ENCODE measurements at regions not wholly inside any gene's neighbourhood (a gene's known extent, or its start where the extent isn't known, plus 50 kb on each side); places are given as distances from the start of the nearest gene placed in this dataset.

GRCh38 chr14:71410578-71411284 is 503.5 kb downstream of the PCNX1 start:
- H3K27ac ChIP-seq: no peak overlapping the region
- no peak for DNase-seq (ENCODE audit: low spot score)
- CTCF ChIA-PET: interaction anchor here (0.6 kb wide), 2 partner anchors 88 to 202 kb away, joined by 4 to 5 read pairs; no protein-coding TSS in a partner anchor
- TF ChIP-seq, protein P1, sequence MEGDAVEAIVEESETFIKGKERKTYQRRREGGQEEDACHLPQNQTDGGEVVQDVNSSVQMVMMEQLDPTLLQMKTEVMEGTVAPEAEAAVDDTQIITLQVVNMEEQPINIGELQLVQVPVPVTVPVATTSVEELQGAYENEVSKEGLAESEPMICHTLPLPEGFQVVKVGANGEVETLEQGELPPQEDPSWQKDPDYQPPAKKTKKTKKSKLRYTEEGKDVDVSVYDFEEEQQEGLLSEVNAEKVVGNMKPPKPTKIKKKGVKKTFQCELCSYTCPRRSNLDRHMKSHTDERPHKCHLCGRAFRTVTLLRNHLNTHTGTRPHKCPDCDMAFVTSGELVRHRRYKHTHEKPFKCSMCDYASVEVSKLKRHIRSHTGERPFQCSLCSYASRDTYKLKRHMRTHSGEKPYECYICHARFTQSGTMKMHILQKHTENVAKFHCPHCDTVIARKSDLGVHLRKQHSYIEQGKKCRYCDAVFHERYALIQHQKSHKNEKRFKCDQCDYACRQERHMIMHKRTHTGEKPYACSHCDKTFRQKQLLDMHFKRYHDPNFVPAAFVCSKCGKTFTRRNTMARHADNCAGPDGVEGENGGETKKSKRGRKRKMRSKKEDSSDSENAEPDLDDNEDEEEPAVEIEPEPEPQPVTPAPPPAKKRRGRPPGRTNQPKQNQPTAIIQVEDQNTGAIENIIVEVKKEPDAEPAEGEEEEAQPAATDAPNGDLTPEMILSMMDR (conservative IDR thresholded peaks at IDR 0.05; ENCODE audit: low read depth): no peak
- POLR2A ChIA-PET (ENCODE audit: low non-redundant PET): no interaction called here

GRCh38 chr14:71411285-71411595 is 504.0 kb downstream of the PCNX1 start:
- TF ChIP-seq, protein P1 (conservative IDR thresholded peaks at IDR 0.05; ENCODE audit: low read depth): no peak
- DNase-seq (ENCODE audit: low spot score): no peak
- H3K27ac ChIP-seq: peak overlapping the region; percentile 40
- ChIA-PET POLR2A (ENCODE audit: low non-redundant PET) (no interaction called here), CTCF (no interaction called here)

- ChIA-PET POLR2A (ENCODE audit: low non-redundant PET) (no interaction called here), CTCF (no interaction called here)
- H3K27ac ChIP-seq: peak overlapping the region; percentile 40
These were observed 504.5 kb downstream of the PCNX1 start for GRCh38 chr14:71411738-71412137.

DNA sequence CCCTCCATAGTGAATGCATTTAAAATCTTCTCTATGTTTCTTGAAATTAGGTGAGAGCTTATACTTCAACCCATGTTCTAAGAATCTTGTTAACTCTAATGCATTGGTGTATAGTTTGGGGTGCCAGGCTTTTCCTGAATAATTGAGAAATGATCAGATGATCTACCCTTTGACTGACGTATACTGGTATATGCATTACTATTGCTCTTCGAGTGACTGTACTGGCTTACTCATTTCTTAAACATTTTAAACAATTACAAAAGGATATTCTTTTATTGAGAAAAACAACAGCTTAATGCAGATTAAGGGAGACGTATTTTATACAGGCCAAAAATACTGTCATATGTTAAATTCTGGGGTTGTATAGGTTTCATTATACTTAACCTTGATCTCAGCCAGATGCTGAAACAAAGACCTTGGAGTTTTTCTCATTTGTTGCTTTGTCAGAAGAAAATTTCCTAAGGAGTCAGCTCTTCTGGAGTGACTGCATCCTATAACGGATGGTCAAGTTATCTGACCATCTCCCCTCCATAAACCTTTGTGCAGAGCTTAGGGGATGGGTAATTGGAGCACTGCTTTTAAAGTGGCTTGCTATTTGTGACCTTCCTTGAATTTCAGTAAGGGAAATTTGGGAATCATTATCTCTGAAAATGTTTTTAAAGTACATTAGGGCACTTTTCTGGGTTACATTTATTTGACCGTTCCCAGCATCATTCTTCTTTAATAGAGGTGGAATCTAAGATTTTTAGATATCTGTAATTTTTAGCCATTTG is 507.6 kb downstream of the PCNX1 start:
- TF ChIP-seq, protein P1 (conservative IDR thresholded peaks at IDR 0.05; ENCODE audit: low read depth): no peak
- POLR2A ChIA-PET (ENCODE audit: low non-redundant PET): no interaction called here
- CTCF ChIA-PET: interaction anchor here (0.7 kb wide), 1 partner anchor 316 kb away, joined by 3 read pairs; no protein-coding TSS in a partner anchor
- H3K27ac ChIP-seq: no peak overlapping the region
- DNase-seq (ENCODE audit: low spot score): peak; percentile 24

More at GRCh38 chr14:71411738-71412137, 504.5 kb downstream of the PCNX1 start:
- TF ChIP-seq, protein P1 (conservative IDR thresholded peaks at IDR 0.05; ENCODE audit: low read depth): no peak
- DNase-seq (ENCODE audit: low spot score): no peak

GRCh38 chr14:71415404-71415690 is 508.1 kb downstream of the PCNX1 start:
- ChIA-PET POLR2A (ENCODE audit: low non-redundant PET) (no interaction called here), CTCF (interaction anchor here (0.7 kb wide), 1 partner anchor 316 kb away, joined by 3 read pairs; no protein-coding TSS in a partner anchor)
- TF ChIP-seq, protein P1 (conservative IDR thresholded peaks at IDR 0.05; ENCODE audit: low read depth): no peak
- DNase-seq (ENCODE audit: low spot score): no peak
- no peak overlapping the region for H3K27ac ChIP-seq

- no peak overlapping the region for H3K27ac ChIP-seq
- CTCF ChIA-PET: no interaction called here
- TF ChIP-seq, protein P1 (conservative IDR thresholded peaks at IDR 0.05; ENCODE audit: low read depth): no peak
- POLR2A ChIA-PET (ENCODE audit: low non-redundant PET): no interaction called here
- peak; percentile 30 for DNase-seq (ENCODE audit: low spot score)
These were observed 509.1 kb downstream of the PCNX1 start for GRCh38 chr14:71416392-71416791.
